ENCODE measurements at regions not wholly inside any gene's neighbourhood (a gene's known extent, or its start where the extent isn't known, plus 50 kb on each side); places are given as distances from the start of the nearest gene placed in this dataset.

- TF ChIP-seq POLR2A (IDR thresholded peaks at IDR 0.05; ENCODE audit: low read depth, low read length), result no peak
- TF ChIP-seq POLR2AphosphoS5 (IDR thresholded peaks at IDR 0.05; ENCODE audit: low read depth, low read length), result no peak
- no peak for TF ChIP-seq TAF1 (IDR thresholded peaks at IDR 0.05; ENCODE audit: borderline replicate concordance, low read depth, low read length)
Measured at GRCh38 chr21:41045534-41046268, 122.3 kb upstream of the BACE2 start.
